ENCODE measurements at regions not wholly inside any gene's neighbourhood (a gene's known extent, or its start where the extent isn't known, plus 50 kb on each side); places are given as distances from the start of the nearest gene placed in this dataset.
A peak's percentile ranks its signal among the peaks of the same experiment; 100 is the strongest.

- TF ChIP-seq CTCF (IDR thresholded peaks at IDR 0.05; ENCODE audit: insufficient read depth, low read depth, low read length): no peak
- no peak overlapping the region for H3K4me3 ChIP-seq (ENCODE audit: low read depth, low read length)
- DNase-seq (ENCODE audit: low read depth): no peak
Observed at GRCh38 chr3:146746190-146746589, 141.0 kb upstream of the PLSCR5 start.

GRCh38 chr3:146739203-146739671 is 134.1 kb upstream of the PLSCR5 start:
- no peak for TF ChIP-seq CTCF (IDR thresholded peaks at IDR 0.05; ENCODE audit: insufficient read depth, low read depth, low read length)
- no peak overlapping the region for H3K4me3 ChIP-seq (ENCODE audit: low read depth, low read length)
- no peak for DNase-seq (ENCODE audit: low read depth)

- no peak for TF ChIP-seq CTCF (IDR thresholded peaks at IDR 0.05; ENCODE audit: insufficient read depth, low read depth, low read length)
- DNase-seq (ENCODE audit: low read depth): no peak
- H3K4me3 ChIP-seq (ENCODE audit: low read depth, low read length): no peak overlapping the region
Observed at GRCh38 chr3:146732325-146732724, 127.2 kb upstream of the PLSCR5 start.

GRCh38 chr3:146715170-146715569 is 110.0 kb upstream of the PLSCR5 start:
- peak; percentile 13 for DNase-seq (ENCODE audit: low read depth)
- no peak for TF ChIP-seq CTCF (IDR thresholded peaks at IDR 0.05; ENCODE audit: insufficient read depth, low read depth, low read length)
- no peak overlapping the region for H3K4me3 ChIP-seq (ENCODE audit: low read depth, low read length)

GRCh38 chr3:146712806-146713205 is 107.7 kb upstream of the PLSCR5 start:
- no peak for DNase-seq (ENCODE audit: low read depth)
- no peak overlapping the region for H3K4me3 ChIP-seq (ENCODE audit: low read depth, low read length)
- no peak for TF ChIP-seq CTCF (IDR thresholded peaks at IDR 0.05; ENCODE audit: insufficient read depth, low read depth, low read length)

GRCh38 chr3:146709969-146710368 is 104.8 kb upstream of the PLSCR5 start:
- no peak overlapping the region for H3K4me3 ChIP-seq (ENCODE audit: low read depth, low read length)
- TF ChIP-seq CTCF (IDR thresholded peaks at IDR 0.05; ENCODE audit: insufficient read depth, low read depth, low read length): no peak
- DNase-seq (ENCODE audit: low read depth): no peak

GRCh38 chr3:146705225-146705624 is 100.1 kb upstream of the PLSCR5 start:
- no peak overlapping the region for H3K4me3 ChIP-seq (ENCODE audit: low read depth, low read length)
- no peak for TF ChIP-seq CTCF (IDR thresholded peaks at IDR 0.05; ENCODE audit: insufficient read depth, low read depth, low read length)
- DNase-seq (ENCODE audit: low read depth): no peak

Measured in fibroblast of villous mesenchyme (primary cell).